MM.1S (cell line): ENCODE measurements at regions not wholly inside any gene's neighbourhood (a gene's known extent, or its start where the extent isn't known, plus 50 kb on each side); places are given as distances from the start of the nearest gene placed in this dataset.

Experiments used
- EZH2phosphoT487 ChIP-seq: fragments of 300-600 bp; sonication (generic); IDR thresholded peaks from 2 replicates; pipeline ENCODE4 v1.6.1; 2018; ENCODE audit warnings: antibody characterized with exemption, low read length
- TF ChIP-seq, protein P1 (sequence below): fragments of 300-600 bp; sonication (generic); IDR thresholded peaks from 2 replicates; pipeline ENCODE4 v1.5.1; 2016; ENCODE audit warnings: antibody characterized with exemption, low read length, mixed read lengths

DNA sequence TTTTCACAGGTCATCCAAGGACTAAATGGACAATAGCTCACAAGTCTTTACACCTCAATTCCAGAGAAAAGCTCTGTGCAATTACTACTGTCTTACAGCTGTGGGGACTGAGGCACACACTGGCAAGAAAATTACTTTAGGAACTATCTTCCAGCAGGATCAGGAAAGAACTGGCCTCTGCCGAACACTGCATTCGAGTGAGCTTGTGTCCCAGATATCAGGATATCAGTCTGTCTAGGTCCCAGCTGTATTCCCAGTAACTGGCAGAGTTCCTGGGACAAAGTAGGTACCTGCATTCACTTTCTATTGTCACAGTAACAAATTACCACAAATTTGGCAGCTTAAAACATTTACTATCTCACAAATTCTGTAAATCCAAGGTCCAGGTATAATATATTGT lies 183.7 kb downstream of the IRS1 start:
- TF ChIP-seq, protein P1, sequence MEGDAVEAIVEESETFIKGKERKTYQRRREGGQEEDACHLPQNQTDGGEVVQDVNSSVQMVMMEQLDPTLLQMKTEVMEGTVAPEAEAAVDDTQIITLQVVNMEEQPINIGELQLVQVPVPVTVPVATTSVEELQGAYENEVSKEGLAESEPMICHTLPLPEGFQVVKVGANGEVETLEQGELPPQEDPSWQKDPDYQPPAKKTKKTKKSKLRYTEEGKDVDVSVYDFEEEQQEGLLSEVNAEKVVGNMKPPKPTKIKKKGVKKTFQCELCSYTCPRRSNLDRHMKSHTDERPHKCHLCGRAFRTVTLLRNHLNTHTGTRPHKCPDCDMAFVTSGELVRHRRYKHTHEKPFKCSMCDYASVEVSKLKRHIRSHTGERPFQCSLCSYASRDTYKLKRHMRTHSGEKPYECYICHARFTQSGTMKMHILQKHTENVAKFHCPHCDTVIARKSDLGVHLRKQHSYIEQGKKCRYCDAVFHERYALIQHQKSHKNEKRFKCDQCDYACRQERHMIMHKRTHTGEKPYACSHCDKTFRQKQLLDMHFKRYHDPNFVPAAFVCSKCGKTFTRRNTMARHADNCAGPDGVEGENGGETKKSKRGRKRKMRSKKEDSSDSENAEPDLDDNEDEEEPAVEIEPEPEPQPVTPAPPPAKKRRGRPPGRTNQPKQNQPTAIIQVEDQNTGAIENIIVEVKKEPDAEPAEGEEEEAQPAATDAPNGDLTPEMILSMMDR, result no peak
- no peak for TF ChIP-seq EZH2phosphoT487
